OCI-LY7 (cell line): ENCODE measurements at regions not wholly inside any gene's neighbourhood (a gene's known extent, or its start where the extent isn't known, plus 50 kb on each side); places are given as distances from the start of the nearest gene placed in this dataset.

ENCODE experiments used
- BruUV-seq: library from RNA; stranded (reverse); fragments of 400-500 nt; replicated peaks from 2 replicates; lab custom pipeline; 2021; lab: Mats Ljungman, UMichigan
- CTCF ChIA-PET: fragments of 300-600 bp; sonication (Branson Sonifier 250); formaldehyde crosslinking; loops from one replicate; lab custom pipeline; 2022; ENCODE audit warnings: antibody characterized with exemption; ENCODE audit not compliant: unreplicated experiment; lab: Charles Lee
- POLR2A ChIA-PET: fragments of 300-600 bp; sonication (Branson Sonifier 250); formaldehyde crosslinking; loops from one replicate; lab custom pipeline; 2022; ENCODE audit warnings: antibody characterized with exemption; lab: Charles Lee
- DNase-seq: peaks from one replicate; pipeline ENCODE4 v3.0.0-alpha.2; 2015; ENCODE audit warnings: low spot score
- H2AFZ ChIP-seq: fragments of 200-600 bp; sonication (generic), shearing (Covaris generic); 2 replicates; pipeline ENCODE4 v1.6.1; 2014; ENCODE audit warnings: mild to moderate bottlenecking, antibody characterized with exemption, low read length, moderate library complexity
- H3K27ac ChIP-seq: fragments of 200-600 bp; sonication (generic); 2 replicates; pipeline ENCODE4 v1.5.1; 2014; ENCODE audit warnings: mixed run types, low read depth, mild to moderate bottlenecking, moderate library complexity, low read length, inconsistent platforms; ENCODE audit not compliant: poor library complexity, severe bottlenecking
- H3K36me3 ChIP-seq: fragments of 200-600 bp; sonication (generic); 2 replicates; pipeline ENCODE4 v1.6.1; 2014; ENCODE audit warnings: mild to moderate bottlenecking, antibody characterized with exemption, low read length, moderate library complexity, mixed read lengths; ENCODE audit not compliant: insufficient read depth
- H3K4me1 ChIP-seq: fragments of 200-600 bp; sonication (generic); 2 replicates; pipeline ENCODE4 v1.5.1; 2014; ENCODE audit warnings: mild to moderate bottlenecking, low read length; ENCODE audit not compliant: insufficient read depth, poor library complexity, severe bottlenecking
- H3K4me2 ChIP-seq: fragments of 200-600 bp; sonication (generic); 2 replicates; pipeline ENCODE4 v1.6.1; 2014; ENCODE audit warnings: mild to moderate bottlenecking, low read length
- H3K4me3 ChIP-seq: fragments of 200-600 bp; sonication (generic); 2 replicates; pipeline ENCODE4 v1.5.1; 2014; ENCODE audit warnings: mild to moderate bottlenecking, low read depth, low read length; ENCODE audit not compliant: poor library complexity, severe bottlenecking
- H3K79me2 ChIP-seq: fragments of 200-600 bp; sonication (generic); 2 replicates; pipeline ENCODE4 v1.6.1; 2016; ENCODE audit warnings: low read depth, mild to moderate bottlenecking, low read length, moderate library complexity, mixed read lengths; ENCODE audit not compliant: insufficient read depth
- H3K9me2 ChIP-seq: fragments of 200-600 bp; sonication (generic); 2 replicates; pipeline ENCODE4 v1.6.1; 2016; ENCODE audit warnings: mild to moderate bottlenecking, low read length, mixed read lengths; ENCODE audit not compliant: insufficient read depth
- H3K9me3 ChIP-seq: fragments of 200-600 bp; sonication (generic); 2 replicates; pipeline ENCODE4 v1.6.1; 2014; ENCODE audit warnings: mild to moderate bottlenecking, mixed run types, low read length, mixed read lengths
- H4K20me1 ChIP-seq: fragments of 200-600 bp; sonication (generic); 2 replicates; pipeline ENCODE4 v1.6.1; 2014; ENCODE audit warnings: mild to moderate bottlenecking, antibody characterized with exemption, low read length, moderate library complexity, mixed read lengths; ENCODE audit not compliant: insufficient read depth
- EZH2phosphoT487 ChIP-seq: fragments of 200-600 bp; sonication (generic); IDR thresholded peaks from 2 replicates; pipeline ENCODE4 v1.6.1; 2018; ENCODE audit warnings: low read depth, borderline replicate concordance, mild to moderate bottlenecking, mixed run types, antibody characterized with exemption, low read length, moderate library complexity, mixed read lengths
- intact Hi-C: fragments of 100-400 bp; cut with micrococcal nuclease; formaldehyde crosslinking; loops from one replicate; pipeline ENCODE4 v1.10.0; 2022; ENCODE audit not compliant: unreplicated experiment
- TF ChIP-seq, protein P1 (sequence below): fragments of 200-600 bp; sonication (generic); conservative IDR thresholded peaks from 2 replicates; pipeline ENCODE4 v1.5.1; 2014; ENCODE audit warnings: mild to moderate bottlenecking, antibody characterized with exemption, low read length, moderate library complexity, mixed read lengths

DNA sequence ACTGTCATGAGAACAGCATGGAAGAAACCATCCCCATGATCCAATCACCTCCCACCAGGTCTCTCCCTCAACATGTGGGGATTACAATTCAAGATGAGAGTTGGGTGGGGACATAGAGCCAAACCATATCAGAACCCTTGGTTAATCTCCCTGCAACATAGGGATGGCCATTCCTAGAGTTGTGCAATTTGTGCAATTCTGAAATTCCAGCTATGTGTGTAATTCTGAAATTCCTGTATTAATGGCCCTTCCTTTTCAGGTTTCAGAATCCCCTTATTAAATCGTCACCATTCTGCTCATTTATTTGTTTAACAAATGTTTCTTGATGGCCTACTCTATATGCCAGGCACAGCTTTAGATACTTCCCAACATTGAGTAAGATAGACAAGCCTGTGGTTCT lies 282.6 kb downstream of the SMARCA2 start:
- H3K4me2 ChIP-seq, result no peak overlapping the region
- no peak overlapping the region for H3K4me3 ChIP-seq
- no peaks in the 10 kb centered on the region for H3K4me1 ChIP-seq
- TF ChIP-seq EZH2phosphoT487, result no peak
- TF ChIP-seq, protein P1, sequence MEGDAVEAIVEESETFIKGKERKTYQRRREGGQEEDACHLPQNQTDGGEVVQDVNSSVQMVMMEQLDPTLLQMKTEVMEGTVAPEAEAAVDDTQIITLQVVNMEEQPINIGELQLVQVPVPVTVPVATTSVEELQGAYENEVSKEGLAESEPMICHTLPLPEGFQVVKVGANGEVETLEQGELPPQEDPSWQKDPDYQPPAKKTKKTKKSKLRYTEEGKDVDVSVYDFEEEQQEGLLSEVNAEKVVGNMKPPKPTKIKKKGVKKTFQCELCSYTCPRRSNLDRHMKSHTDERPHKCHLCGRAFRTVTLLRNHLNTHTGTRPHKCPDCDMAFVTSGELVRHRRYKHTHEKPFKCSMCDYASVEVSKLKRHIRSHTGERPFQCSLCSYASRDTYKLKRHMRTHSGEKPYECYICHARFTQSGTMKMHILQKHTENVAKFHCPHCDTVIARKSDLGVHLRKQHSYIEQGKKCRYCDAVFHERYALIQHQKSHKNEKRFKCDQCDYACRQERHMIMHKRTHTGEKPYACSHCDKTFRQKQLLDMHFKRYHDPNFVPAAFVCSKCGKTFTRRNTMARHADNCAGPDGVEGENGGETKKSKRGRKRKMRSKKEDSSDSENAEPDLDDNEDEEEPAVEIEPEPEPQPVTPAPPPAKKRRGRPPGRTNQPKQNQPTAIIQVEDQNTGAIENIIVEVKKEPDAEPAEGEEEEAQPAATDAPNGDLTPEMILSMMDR, result no peak
- H2AFZ ChIP-seq, result no peak overlapping the region
- no peaks in the 10 kb centered on the region for H3K36me3 ChIP-seq
- CTCF ChIA-PET, result no interaction called here
- intact Hi-C loops, result no loop called here
- no peak for DNase-seq
- H3K79me2 ChIP-seq, result no peaks in the 10 kb centered on the region
- H4K20me1 ChIP-seq, result no peaks in the 10 kb centered on the region
- POLR2A ChIA-PET, result interaction anchor here (1.3 kb wide), 1 partner anchor 9 kb away, joined by 3 read pairs; no protein-coding TSS in a partner anchor
- no peaks in the 10 kb centered on the region for H3K9me3 ChIP-seq
- H3K9me2 ChIP-seq, result no peaks in the 10 kb centered on the region
- H3K27ac ChIP-seq, result no peak overlapping the region
- BruUV-seq, result no TSS peak

DNA sequence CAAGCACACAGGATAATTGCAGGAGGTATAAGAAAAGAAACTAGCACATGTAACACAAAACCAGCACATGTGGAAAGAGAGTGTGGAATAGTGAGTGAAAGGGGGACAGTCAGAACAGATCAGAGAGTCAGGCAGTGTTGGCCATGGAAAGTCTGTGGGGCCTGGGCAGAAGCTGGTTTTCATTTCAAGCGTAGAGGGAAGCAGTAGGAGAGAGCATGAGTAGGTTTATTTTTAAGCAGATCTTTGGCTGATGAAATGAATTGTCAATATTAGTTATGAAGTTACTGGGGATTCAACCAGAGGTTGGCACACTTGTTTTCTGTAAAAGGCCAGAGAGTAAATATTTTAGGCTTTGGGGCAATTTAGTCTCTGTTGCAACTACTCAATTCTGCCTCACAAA lies 283.1 kb downstream of the SMARCA2 start:
- Histone ChIP-seq H3K4me1 (no peaks in the 10 kb centered on the region), H3K4me2 (no peak overlapping the region), H3K27ac (no peak overlapping the region), H3K9me2 (no peaks in the 10 kb centered on the region), H3K4me3 (no peak overlapping the region), H3K79me2 (no peaks in the 10 kb centered on the region), H2AFZ (no peak overlapping the region), H4K20me1 (no peaks in the 10 kb centered on the region), H3K36me3 (no peaks in the 10 kb centered on the region), H3K9me3 (no peaks in the 10 kb centered on the region)
- intact Hi-C loops, result no loop called here
- TF ChIP-seq, protein P1, result no peak
- no peak for TF ChIP-seq EZH2phosphoT487
- no TSS peak for BruUV-seq
- ChIA-PET POLR2A (interaction anchor here (1.3 kb wide), 1 partner anchor 10 kb away, joined by 3 read pairs; no protein-coding TSS in a partner anchor), CTCF (no interaction called here)
- no peak for DNase-seq

DNA sequence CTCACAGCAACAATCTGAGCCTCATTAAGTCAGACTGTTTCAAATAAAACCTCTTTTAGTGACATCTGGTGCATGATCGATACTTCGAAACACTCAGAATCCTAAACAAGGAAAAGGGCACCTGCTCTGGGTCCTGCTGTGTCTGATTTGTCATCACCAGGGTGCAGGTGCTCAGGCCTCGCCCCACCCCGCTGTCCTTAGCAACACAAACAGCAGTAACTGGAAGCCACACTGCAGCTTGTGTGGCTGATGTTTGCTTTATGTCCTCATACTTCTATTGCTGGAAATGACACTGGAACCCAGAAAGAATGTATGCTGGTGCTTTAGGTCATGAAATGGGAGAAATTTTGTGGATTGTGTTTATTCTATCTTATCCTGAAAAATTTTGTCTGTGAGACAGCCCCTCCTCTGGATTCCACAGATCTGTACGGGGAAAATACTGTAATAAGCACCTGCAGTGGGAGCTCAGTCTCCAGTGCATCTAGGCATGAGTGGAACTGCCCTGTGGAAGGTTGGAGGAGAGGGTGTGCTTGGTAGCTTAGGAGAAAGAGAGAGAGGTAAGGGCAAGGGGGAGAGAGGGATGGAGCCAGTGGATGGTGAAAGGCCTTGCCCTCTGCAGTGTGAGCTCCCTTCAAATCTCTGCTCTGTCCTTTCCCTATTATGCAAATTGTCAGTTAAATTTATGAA lies 284.2 kb downstream of the SMARCA2 start:
- no TSS peak for BruUV-seq
- Histone ChIP-seq H3K9me3 (no peaks in the 10 kb centered on the region), H2AFZ (no peak overlapping the region), H3K27ac (no peak overlapping the region), H3K4me2 (no peak overlapping the region), H3K4me1 (no peaks in the 10 kb centered on the region), H3K9me2 (no peaks in the 10 kb centered on the region), H3K4me3 (no peak overlapping the region), H4K20me1 (no peaks in the 10 kb centered on the region), H3K36me3 (no peaks in the 10 kb centered on the region), H3K79me2 (no peaks in the 10 kb centered on the region)
- TF ChIP-seq, protein P1, result no peak
- no peak for TF ChIP-seq EZH2phosphoT487
- ChIA-PET POLR2A (no interaction called here), CTCF (no interaction called here)
- DNase-seq, result no peak
- intact Hi-C loops, result no loop called here
